Breast epithelium (tissue), 3 donors: ENCODE measurements at regions not wholly inside any gene's neighbourhood (a gene's known extent, or its start where the extent isn't known, plus 50 kb on each side); places are given as distances from the start of the nearest gene placed in this dataset.

ENCODE experiments used
- POLR2A ChIP-seq: fragments of 450-650 bp; IDR thresholded peaks from one replicate; pipeline ENCODE4 v1.6.1; 2016; ENCODE audit warnings: antibody characterized with exemption, mild to moderate bottlenecking, moderate library complexity
- POLR2AphosphoS5 ChIP-seq, 3 donors: sonication (generic); formaldehyde crosslinking; IDR thresholded peaks; one replicate each; pipeline ENCODE4 v1.6.1; 2017; ENCODE audit warnings: antibody characterized with exemption in 3 of 3
- TF ChIP-seq, protein P1 (sequence below), 3 donors: fragments of 450-650 bp; IDR thresholded peaks; one replicate each; pipeline ENCODE4 v1.5.1; 2016 to 2017; ENCODE audit warnings: antibody characterized with exemption in 3 of 3, mild to moderate bottlenecking in 3 of 3, moderate library complexity in 3 of 3

DNA sequence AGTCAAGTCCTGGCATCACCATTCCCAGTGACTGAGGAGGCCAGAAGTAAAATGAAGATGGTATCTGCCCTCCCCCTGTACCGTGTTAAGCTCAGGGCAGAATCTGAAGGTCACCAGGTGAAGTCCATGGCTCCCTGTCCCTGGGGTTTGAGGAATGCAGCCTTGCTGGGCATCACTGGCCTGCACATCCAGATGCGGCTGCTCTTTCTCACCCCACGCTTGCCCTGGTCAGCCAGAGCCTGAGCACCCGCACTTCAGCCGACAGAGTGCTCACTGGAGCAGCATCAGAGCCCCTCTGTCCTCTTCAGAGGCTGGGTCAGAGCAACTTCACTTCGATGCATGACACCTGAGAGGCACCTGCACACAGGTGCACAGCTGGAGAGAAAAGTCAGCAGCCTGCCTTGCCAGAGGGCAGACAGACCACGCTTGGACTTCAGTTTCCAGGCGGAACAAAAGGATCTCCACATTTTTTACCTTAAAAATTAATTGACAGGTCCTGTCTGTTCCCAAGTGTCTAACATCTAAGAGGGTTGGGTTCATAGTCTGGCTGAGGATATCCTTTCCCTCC lies 267.3 kb downstream of the ANAPC1 start:
- TF ChIP-seq, protein P1, sequence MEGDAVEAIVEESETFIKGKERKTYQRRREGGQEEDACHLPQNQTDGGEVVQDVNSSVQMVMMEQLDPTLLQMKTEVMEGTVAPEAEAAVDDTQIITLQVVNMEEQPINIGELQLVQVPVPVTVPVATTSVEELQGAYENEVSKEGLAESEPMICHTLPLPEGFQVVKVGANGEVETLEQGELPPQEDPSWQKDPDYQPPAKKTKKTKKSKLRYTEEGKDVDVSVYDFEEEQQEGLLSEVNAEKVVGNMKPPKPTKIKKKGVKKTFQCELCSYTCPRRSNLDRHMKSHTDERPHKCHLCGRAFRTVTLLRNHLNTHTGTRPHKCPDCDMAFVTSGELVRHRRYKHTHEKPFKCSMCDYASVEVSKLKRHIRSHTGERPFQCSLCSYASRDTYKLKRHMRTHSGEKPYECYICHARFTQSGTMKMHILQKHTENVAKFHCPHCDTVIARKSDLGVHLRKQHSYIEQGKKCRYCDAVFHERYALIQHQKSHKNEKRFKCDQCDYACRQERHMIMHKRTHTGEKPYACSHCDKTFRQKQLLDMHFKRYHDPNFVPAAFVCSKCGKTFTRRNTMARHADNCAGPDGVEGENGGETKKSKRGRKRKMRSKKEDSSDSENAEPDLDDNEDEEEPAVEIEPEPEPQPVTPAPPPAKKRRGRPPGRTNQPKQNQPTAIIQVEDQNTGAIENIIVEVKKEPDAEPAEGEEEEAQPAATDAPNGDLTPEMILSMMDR (IDR thresholded peaks at IDR 0.05), result no peak
- TF ChIP-seq POLR2AphosphoS5 (IDR thresholded peaks at IDR 0.05) (no peak), POLR2A (no peak)
